Hepatocyte (in vitro differentiated cells): ENCODE measurements at regions not wholly inside any gene's neighbourhood (a gene's known extent, or its start where the extent isn't known, plus 50 kb on each side); places are given as distances from the start of the nearest gene placed in this dataset.

ENCODE experiments used
- EZH2 ChIP-seq: fragments of 200-600 bp; sonication (generic); IDR thresholded peaks from 2 replicates; pipeline ENCODE4 v1.6.1; 2016; ENCODE audit warnings: antibody characterized with exemption, mild to moderate bottlenecking, borderline replicate concordance
- TF ChIP-seq, protein P1 (sequence below): fragments of 200-600 bp; sonication (generic); IDR thresholded peaks from 2 replicates; pipeline ENCODE4 v1.5.1; 2016; ENCODE audit warnings: antibody characterized with exemption, mild to moderate bottlenecking; ENCODE audit not compliant: poor library complexity

- TF ChIP-seq EZH2 = no peak
- TF ChIP-seq, protein P1, sequence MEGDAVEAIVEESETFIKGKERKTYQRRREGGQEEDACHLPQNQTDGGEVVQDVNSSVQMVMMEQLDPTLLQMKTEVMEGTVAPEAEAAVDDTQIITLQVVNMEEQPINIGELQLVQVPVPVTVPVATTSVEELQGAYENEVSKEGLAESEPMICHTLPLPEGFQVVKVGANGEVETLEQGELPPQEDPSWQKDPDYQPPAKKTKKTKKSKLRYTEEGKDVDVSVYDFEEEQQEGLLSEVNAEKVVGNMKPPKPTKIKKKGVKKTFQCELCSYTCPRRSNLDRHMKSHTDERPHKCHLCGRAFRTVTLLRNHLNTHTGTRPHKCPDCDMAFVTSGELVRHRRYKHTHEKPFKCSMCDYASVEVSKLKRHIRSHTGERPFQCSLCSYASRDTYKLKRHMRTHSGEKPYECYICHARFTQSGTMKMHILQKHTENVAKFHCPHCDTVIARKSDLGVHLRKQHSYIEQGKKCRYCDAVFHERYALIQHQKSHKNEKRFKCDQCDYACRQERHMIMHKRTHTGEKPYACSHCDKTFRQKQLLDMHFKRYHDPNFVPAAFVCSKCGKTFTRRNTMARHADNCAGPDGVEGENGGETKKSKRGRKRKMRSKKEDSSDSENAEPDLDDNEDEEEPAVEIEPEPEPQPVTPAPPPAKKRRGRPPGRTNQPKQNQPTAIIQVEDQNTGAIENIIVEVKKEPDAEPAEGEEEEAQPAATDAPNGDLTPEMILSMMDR = no peak
These were observed 1059.3 kb upstream of the CNTN5 start for GRCh38 chr11:97961431-97961830.
